IPS-18c (cell line): ENCODE measurements at regions not wholly inside any gene's neighbourhood (a gene's known extent, or its start where the extent isn't known, plus 50 kb on each side); places are given as distances from the start of the nearest gene placed in this dataset.

Experiments used
- H3K4me3 ChIP-seq: 2 replicates; pipeline ENCODE4 v1.7.0; 2013; ENCODE audit warnings: low read depth, mild to moderate bottlenecking, low read length, moderate library complexity; ENCODE audit not compliant: insufficient read depth
- H3K9me3 ChIP-seq: one replicate; pipeline ENCODE4 v1.6.1; 2013; ENCODE audit warnings: mild to moderate bottlenecking, low read length, moderate library complexity; ENCODE audit not compliant: control insufficient read depth, insufficient read depth

DNA sequence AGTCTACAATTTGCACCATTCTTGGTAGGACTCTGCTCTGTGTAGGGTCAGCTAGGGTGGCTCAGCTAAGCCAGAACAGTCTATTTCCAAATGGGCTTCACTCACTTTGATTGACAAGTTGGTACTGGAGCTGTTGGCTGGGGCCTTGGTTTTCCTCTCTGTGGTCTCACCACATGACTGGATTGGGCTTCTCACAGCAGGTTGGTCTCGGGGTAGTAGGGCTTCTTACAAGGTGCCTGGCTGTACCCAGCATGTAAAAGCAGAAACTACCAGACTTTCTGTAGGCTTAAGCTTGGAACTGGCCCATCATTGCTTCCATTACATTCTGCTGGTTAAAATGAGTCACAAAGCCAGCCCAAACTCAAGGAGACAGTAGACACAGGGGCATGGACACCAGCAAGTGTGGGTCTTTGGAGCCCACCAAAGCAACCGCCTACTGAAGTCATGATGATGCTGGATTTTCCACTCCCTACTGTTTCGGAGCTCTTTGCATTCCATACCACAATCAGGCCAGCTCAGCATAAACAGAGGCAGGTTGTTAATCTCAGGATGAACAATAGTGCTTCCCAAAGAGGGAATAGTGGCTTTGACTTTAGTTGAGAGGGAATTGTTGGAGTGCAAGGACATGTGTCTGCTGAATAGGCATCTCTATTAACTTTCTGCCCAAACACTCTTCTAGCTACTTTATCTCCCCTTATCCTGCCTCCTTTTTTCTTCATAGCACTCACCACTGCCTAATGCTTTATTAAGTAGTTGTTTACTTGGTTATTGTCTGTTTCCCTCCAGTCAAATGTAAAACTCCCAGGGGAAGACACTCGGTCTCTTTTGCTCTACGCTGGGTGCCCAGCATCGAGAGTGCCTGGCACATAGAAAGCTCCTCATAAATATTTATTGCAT lies 78.0 kb upstream of the RARB start:
- Histone ChIP-seq H3K9me3 (no peaks in the 10 kb centered on the region), H3K4me3 (no peak overlapping the region)

DNA sequence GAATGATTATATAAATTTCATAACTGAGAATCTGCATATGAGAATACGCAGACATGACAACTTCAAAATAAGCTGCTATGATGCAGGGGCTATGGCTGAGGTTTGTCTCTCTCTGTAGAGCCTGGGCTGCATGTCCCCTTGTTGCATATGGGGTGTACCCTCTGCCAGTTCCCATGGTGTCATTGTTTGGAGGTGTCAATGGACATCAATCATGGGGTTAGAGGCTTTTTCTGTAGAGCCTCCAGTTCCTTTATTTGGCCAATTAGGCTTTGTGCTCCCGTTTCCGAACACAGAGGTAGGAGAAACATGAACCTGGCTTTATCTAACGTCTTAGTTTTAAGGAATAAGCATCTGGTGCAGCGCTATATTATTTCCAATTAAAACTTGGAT lies 77.3 kb upstream of the RARB start:
- no peaks in the 10 kb centered on the region for H3K9me3 ChIP-seq
- H3K4me3 ChIP-seq = no peak overlapping the region

DNA sequence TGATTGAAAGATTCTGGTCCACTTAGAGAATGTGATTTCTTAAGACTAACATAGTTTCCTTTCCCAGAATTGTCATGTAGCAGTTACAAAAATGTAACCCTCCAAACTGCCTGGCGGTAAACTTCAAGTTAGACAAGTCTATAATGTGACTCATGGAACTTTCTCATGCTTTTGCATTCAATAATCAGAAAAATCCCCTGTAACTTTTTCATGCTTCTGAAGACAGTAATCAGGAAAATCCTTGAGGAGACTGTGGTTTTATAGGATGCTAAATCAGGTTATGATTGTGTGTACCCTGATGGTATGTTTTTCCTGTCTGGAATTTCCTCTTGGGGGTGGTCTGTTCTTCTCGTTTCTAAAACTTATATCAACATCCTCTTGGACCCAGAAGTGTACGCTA lies 74.0 kb upstream of the RARB start:
- Histone ChIP-seq H3K9me3 (peaks cover 2% of the 10 kb centered on the region), H3K4me3 (no peak overlapping the region)

DNA sequence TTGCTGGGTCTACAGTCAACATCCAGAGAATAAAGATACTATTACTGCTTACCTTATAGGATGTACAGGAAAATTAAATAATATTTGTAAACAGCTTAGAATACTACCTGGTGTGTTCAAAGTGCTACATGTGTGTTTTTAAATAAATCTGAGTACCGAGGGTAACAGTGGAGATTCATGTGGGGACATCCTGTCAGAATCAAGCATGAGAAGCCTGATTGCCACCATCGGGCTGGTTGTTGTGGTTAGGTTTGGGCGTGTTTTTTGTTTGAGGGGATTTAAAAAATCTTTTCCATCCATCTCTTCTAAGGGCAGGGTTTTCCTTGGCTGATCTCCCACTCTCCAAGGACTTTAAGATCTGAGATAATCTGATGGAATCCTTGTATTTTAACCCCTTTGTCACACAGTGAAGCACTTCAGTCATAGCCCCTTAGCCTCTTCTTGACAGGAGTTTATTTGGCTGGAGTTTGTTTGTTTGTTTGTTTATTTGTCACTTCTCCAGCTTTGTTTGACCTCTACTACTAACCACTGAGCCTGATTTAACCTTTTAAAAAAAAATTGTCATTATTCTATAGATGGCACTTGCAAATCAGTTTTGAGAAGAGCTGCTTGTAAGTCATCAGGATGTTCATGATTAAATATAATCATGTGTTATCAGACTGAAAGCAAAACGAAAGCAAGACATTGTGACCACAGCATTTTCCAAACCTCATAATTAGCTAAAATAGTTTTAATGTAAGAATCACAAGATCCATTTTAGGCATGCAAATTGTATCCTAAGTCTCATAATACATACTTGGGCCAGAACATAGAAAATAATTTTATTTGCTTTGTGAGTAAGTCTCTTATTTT lies 72.8 kb upstream of the RARB start:
- Histone ChIP-seq H3K9me3 (peaks cover 2% of the 10 kb centered on the region), H3K4me3 (no peak overlapping the region)

DNA sequence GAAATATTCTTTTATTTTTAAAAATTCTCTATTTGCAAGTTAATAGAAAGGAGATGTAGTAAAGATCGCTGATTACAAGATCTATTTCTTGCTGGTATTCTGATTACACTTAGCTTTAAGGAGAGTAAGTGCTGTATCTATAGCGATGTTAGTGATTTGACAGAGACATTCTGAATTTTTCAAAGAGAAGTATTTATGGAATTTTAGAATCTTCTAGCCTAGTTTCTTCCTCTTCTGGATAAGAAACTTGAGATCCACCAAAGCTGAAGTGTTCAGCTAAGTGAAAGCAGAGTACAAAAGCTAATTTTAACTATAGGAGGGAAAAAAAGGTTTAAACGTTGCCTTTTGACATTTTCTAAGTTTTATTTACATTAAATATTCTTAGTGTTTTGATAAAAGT lies 72.1 kb upstream of the RARB start:
- H3K9me3 ChIP-seq = peaks cover 2% of the 10 kb centered on the region

DNA sequence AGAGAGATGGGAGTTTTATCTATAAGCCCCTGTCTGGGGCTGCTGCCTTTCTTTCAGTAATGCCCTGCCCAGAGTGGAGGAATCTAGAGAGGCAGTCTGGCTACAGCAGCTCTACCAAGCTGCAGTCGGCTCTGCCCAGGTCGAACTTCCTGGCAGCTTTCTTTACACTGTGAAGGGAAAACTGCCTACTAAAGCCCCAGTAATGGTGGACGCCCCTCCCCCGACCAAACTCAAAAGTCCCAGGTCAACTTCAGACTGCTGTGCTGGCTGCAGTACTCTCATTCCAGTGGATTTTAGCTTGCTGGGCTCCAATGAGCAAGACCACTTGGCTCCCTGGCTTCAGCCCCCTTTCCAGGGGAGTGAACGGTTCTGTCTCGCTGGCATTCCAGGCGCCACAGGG lies 65.9 kb upstream of the RARB start:
- Histone ChIP-seq H3K9me3 (no peaks in the 10 kb centered on the region), H3K4me3 (no peak overlapping the region)

More for the DNA sequence above, 72.1 kb upstream of the RARB start:
- no peak overlapping the region for H3K4me3 ChIP-seq

DNA sequence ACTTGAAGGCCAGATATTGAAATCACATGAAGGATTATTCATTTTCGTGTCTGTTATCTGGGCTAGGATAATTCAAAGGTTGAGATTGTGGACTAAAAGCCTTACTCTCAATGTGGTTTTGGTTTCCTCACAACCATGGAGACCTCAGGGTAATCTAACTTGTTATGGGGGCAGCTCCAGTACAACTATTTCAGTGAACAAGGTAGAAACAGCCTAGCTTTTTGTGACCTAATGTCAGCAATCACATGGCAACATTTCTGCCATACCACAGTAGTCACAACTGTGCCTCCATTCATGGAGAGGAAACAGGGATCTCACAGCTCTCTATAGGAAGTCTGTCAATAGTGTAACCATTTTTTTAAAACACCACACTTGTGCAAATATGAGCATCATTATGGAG lies 62.4 kb upstream of the RARB start:
- no peaks in the 10 kb centered on the region for H3K9me3 ChIP-seq
- H3K4me3 ChIP-seq = no peak overlapping the region

DNA sequence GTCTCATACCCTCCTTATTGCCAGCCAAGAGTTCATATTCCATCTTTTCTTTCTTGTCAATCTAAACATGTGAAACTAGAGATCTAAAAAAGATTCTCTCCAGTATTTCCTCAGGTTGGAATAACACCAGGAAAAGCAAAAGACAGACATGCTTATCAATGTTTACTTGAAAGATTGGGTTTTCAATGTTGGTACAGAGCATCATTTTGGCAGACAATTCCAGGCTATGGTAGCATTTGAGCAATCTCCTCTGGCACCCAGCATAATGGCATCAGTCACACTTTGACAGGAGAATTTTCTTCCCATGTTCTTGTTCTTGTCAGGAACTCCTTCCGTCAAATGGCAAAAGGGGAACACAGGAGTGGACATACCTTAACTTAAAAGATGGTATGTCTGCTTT lies 61.0 kb upstream of the RARB start:
- Histone ChIP-seq H3K9me3 (no peaks in the 10 kb centered on the region), H3K4me3 (no peak overlapping the region)

DNA sequence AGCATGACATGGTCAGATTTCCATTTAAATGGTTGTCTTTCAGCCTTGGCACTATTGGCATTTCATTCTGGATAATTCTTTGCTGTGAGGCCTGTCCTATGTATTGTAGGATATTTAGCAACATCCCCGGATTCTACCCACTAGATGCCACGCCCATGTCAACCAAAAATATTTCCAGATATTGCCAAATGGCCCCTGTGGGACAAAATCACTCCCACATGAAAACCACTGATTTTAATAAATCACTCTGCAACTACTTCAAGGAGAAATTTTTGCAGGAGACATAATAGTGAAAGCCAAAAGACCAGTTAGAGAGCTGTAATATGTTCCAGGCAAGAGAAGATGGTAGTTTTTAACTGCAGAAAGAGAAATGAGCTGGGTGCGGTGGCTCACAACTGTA lies 55.9 kb upstream of the RARB start:
- no peaks in the 10 kb centered on the region for H3K9me3 ChIP-seq
- no peak overlapping the region for H3K4me3 ChIP-seq

DNA sequence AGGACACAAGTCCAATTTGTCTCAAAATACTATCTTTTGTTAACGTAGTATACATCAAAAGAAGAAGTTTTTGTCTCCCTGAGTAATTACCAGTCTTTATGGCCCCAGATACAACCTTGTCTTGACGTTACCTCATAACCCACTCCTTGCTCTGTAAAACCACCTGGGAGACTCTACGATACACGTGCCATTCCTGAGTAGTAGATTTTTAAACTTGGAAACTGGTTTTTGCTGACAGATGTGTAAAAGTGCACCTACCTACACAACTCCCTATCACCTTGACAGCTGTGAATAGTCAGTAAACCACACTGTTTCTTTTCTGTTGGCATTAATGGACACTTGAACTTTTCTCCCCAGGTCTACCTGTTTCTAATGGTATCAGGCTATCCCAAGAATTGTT lies 51.7 kb upstream of the RARB start:
- H3K4me3 ChIP-seq = no peak overlapping the region
- no peaks in the 10 kb centered on the region for H3K9me3 ChIP-seq

DNA sequence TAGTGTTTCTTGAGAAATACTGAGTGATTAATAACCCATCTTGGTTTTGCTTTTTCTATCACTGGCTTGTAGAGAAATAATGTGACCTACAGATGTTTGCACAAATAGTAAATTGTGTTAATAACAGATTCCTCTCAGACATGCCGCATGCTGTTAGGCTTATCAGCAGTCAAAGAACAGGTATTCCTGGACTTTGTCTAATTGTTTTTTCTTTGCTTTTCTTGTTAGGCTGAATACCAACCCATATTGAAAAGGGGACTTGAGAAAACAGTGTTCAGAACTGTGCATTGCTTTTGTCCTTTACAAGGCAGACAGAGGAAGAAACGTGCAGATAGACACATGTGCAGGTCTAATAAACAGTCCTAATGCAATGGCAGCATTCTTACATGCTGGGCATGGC lies 51.0 kb upstream of the RARB start:
- Histone ChIP-seq H3K4me3 (no peak overlapping the region), H3K9me3 (no peaks in the 10 kb centered on the region)
